ENCODE measurements at regions not wholly inside any gene's neighbourhood (a gene's known extent, or its start where the extent isn't known, plus 50 kb on each side); places are given as distances from the start of the nearest gene placed in this dataset.

GRCh38 chr6:91961671-91962070 is 1374.8 kb upstream of the MAP3K7 start:
- TF ChIP-seq CTCF (IDR thresholded peaks at IDR 0.05) (no peak), MAX (IDR thresholded peaks at IDR 0.05) (no peak), JUN (IDR thresholded peaks at IDR 0.05) (no peak), RAD21 (conservative IDR thresholded peaks at IDR 0.05 in 1 of 2, IDR thresholded peaks at IDR 0.05 in 1 of 2) (no peak), E2F6 (IDR thresholded peaks at IDR 0.05; ENCODE audit: borderline replicate concordance, low read depth) (no peak), EP300 (IDR thresholded peaks at IDR 0.05) (no peak), BHLHE40 (IDR thresholded peaks at IDR 0.05; ENCODE audit: low read depth, low read length) (no peak), CEBPB (IDR thresholded peaks at IDR 0.05) (no peak), POLR2A (IDR thresholded peaks at IDR 0.05; ENCODE audit: low read length) (no peak)
